ENCODE measurements at regions not wholly inside any gene's neighbourhood (a gene's known extent, or its start where the extent isn't known, plus 50 kb on each side); places are given as distances from the start of the nearest gene placed in this dataset.

DNA sequence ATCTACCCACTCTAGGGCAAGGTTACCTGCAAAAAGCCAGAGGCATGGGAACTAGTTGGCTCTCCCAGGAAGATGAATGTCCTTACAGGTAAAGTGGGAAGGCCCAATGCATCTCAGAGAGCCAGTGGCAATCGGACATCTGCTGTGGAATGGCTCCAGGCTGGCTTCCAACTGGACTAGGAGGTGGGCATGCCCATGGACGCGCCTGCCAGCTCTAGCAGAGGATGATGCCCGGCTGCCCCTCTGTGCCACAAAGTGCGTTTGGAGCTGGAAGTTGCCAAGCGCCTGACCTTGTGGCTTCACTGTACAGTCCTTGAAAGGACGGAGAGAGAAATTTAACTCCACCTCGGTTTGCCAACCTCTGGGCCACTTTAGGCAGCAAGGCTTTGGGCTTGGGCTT lies 84.4 kb downstream of the NR2F2 start:
- no peak for ATAC-seq
- TF ChIP-seq ZNF8 (CRISPR knock-in tag; IDR thresholded peaks at IDR 0.05) (no peak), RARB (CRISPR knock-in tag; IDR thresholded peaks at IDR 0.05) (no peak), GLIS3 (CRISPR knock-in tag; IDR thresholded peaks at IDR 0.05) (no peak), ESRRG (CRISPR knock-in tag; IDR thresholded peaks at IDR 0.05) (no peak), ISL1 (CRISPR knock-in tag; IDR thresholded peaks at IDR 0.05) (no peak), ZFP30 (CRISPR knock-in tag; IDR thresholded peaks at IDR 0.05) (no peak), ZFP3 (CRISPR knock-in tag; IDR thresholded peaks at IDR 0.05) (no peak), CSDC2 (CRISPR knock-in tag; IDR thresholded peaks at IDR 0.05) (no peak), TOX (CRISPR knock-in tag; IDR thresholded peaks at IDR 0.05; ENCODE audit: borderline replicate concordance) (no peak), ZNF70 (CRISPR knock-in tag; IDR thresholded peaks at IDR 0.05) (no peak), ZNF565 (CRISPR knock-in tag; conservative IDR thresholded peaks at IDR 0.05; ENCODE audit: low read depth) (no peak), CREB5 (CRISPR knock-in tag; IDR thresholded peaks at IDR 0.05; ENCODE audit: low read depth) (no peak)
- TF ChIP-seq, protein P1, sequence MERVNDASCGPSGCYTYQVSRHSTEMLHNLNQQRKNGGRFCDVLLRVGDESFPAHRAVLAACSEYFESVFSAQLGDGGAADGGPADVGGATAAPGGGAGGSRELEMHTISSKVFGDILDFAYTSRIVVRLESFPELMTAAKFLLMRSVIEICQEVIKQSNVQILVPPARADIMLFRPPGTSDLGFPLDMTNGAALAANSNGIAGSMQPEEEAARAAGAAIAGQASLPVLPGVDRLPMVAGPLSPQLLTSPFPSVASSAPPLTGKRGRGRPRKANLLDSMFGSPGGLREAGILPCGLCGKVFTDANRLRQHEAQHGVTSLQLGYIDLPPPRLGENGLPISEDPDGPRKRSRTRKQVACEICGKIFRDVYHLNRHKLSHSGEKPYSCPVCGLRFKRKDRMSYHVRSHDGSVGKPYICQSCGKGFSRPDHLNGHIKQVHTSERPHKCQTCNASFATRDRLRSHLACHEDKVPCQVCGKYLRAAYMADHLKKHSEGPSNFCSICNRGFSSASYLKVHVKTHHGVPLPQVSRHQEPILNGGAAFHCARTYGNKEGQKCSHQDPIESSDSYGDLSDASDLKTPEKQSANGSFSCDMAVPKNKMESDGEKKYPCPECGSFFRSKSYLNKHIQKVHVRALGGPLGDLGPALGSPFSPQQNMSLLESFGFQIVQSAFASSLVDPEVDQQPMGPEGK (CRISPR knock-in tag; IDR thresholded peaks at IDR 0.05; ENCODE audit: borderline replicate concordance) = no peak

GRCh38 chr15:96415513-96416217 lies 85.2 kb downstream of the NR2F2 start:
- no peak for ATAC-seq
- TF ChIP-seq GLIS3 (CRISPR knock-in tag; IDR thresholded peaks at IDR 0.05) (no peak), ZNF8 (CRISPR knock-in tag; IDR thresholded peaks at IDR 0.05) (no peak), ARNTL (CRISPR knock-in tag; IDR thresholded peaks at IDR 0.05; ENCODE audit: borderline replicate concordance, low read depth) (no peak), PPARA (CRISPR knock-in tag; IDR thresholded peaks at IDR 0.05; ENCODE audit: borderline replicate concordance) (no peak), ZFP30 (CRISPR knock-in tag; IDR thresholded peaks at IDR 0.05) (no peak), OSR1 (CRISPR knock-in tag; IDR thresholded peaks at IDR 0.05) (no peak), ZNF565 (CRISPR knock-in tag; conservative IDR thresholded peaks at IDR 0.05; ENCODE audit: low read depth) (no peak), ZFP3 (CRISPR knock-in tag; IDR thresholded peaks at IDR 0.05) (no peak), ZNF70 (CRISPR knock-in tag; IDR thresholded peaks at IDR 0.05) (no peak), SNAI2 (CRISPR knock-in tag; IDR thresholded peaks at IDR 0.05) (no peak), TOX (CRISPR knock-in tag; IDR thresholded peaks at IDR 0.05; ENCODE audit: borderline replicate concordance) (no peak), CREB5 (CRISPR knock-in tag; IDR thresholded peaks at IDR 0.05; ENCODE audit: low read depth) (no peak), ESRRG (CRISPR knock-in tag; IDR thresholded peaks at IDR 0.05) (no peak), RARB (CRISPR knock-in tag; IDR thresholded peaks at IDR 0.05) (no peak), ZC3H10 (CRISPR knock-in tag; IDR thresholded peaks at IDR 0.05) (no peak), TCF4 (CRISPR knock-in tag; IDR thresholded peaks at IDR 0.05; ENCODE audit: borderline replicate concordance) (no peak), CSDC2 (CRISPR knock-in tag; IDR thresholded peaks at IDR 0.05) (no peak)
- TF ChIP-seq, protein P2, sequence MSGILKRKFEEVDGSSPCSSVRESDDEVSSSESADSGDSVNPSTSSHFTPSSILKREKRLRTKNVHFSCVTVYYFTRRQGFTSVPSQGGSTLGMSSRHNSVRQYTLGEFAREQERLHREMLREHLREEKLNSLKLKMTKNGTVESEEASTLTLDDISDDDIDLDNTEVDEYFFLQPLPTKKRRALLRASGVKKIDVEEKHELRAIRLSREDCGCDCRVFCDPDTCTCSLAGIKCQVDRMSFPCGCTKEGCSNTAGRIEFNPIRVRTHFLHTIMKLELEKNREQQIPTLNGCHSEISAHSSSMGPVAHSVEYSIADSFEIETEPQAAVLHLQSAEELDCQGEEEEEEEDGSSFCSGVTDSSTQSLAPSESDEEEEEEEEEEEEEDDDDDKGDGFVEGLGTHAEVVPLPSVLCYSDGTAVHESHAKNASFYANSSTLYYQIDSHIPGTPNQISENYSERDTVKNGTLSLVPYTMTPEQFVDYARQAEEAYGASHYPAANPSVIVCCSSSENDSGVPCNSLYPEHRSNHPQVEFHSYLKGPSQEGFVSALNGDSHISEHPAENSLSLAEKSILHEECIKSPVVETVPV (CRISPR knock-in tag; IDR thresholded peaks at IDR 0.05) = no peak
- TF ChIP-seq, protein P1 (CRISPR knock-in tag; IDR thresholded peaks at IDR 0.05; ENCODE audit: borderline replicate concordance) = no peak
- TF ChIP-seq, protein P3, sequence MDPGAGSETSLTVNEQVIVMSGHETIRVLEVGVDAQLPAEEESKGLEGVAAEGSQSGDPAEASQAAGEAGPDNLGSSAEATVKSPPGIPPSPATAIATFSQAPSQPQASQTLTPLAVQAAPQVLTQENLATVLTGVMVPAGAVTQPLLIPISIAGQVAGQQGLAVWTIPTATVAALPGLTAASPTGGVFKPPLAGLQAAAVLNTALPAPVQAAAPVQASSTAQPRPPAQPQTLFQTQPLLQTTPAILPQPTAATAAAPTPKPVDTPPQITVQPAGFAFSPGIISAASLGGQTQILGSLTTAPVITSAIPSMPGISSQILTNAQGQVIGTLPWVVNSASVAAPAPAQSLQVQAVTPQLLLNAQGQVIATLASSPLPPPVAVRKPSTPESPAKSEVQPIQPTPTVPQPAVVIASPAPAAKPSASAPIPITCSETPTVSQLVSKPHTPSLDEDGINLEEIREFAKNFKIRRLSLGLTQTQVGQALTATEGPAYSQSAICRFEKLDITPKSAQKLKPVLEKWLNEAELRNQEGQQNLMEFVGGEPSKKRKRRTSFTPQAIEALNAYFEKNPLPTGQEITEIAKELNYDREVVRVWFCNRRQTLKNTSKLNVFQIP (CRISPR knock-in tag; IDR thresholded peaks at IDR 0.05; ENCODE audit: borderline replicate concordance, low read depth) = no peak

All from SK-N-SH treated with all-trans-retinoic acid at 6 μM for 48 hours (cell line).